ENCODE measurements at regions not wholly inside any gene's neighbourhood (a gene's known extent, or its start where the extent isn't known, plus 50 kb on each side); places are given as distances from the start of the nearest gene placed in this dataset.

- TF ChIP-seq CTCF (IDR thresholded peaks at IDR 0.05) = no peak
- no peak for TF ChIP-seq POLR2A (IDR thresholded peaks at IDR 0.05)
Observed at GRCh38 chrX:34338046-34338445, 205.9 kb upstream of the FAM47A start.

Data from right lobe of liver (tissue), 4 donors.